ENCODE measurements at regions not wholly inside any gene's neighbourhood (a gene's known extent, or its start where the extent isn't known, plus 50 kb on each side); places are given as distances from the start of the nearest gene placed in this dataset.

GRCh38 chr3:139836698-139837464 lies 98.1 kb upstream of the CLSTN2 start:
- no peak for TF ChIP-seq CTCF (IDR thresholded peaks at IDR 0.05)
- no peak for TF ChIP-seq EZH2 (IDR thresholded peaks at IDR 0.05; ENCODE audit: borderline replicate concordance, insufficient read depth, low read depth, low read length, poor library complexity, severe bottlenecking)
